Mucosa of descending colon (tissue), 3 donors: ENCODE measurements at regions not wholly inside any gene's neighbourhood (a gene's known extent, or its start where the extent isn't known, plus 50 kb on each side); places are given as distances from the start of the nearest gene placed in this dataset.

Experiments used
- ATAC-seq: fragments of 200-7000 bp; cut with Tn5 transposase; one replicate; pipeline ENCODE4 v1.9.1; 2020; ENCODE audit warnings: mild to moderate bottlenecking, moderate library complexity
- DNase-seq, 3 donors: peaks; one replicate each; pipeline ENCODE4 v3.0.0-alpha.2; 2020
- H3K36me3 ChIP-seq: fragments of 200-600 bp; one replicate; pipeline ENCODE4 v1.8.0; 2021; ENCODE audit warnings: low read depth, mild to moderate bottlenecking
- H3K4me1 ChIP-seq: fragments of 200-600 bp; one replicate; pipeline ENCODE4 v1.8.0; 2021; ENCODE audit warnings: low read depth, mild to moderate bottlenecking
- H3K4me3 ChIP-seq: fragments of 200-600 bp; one replicate; pipeline ENCODE4 v1.8.0; 2021; ENCODE audit warnings: mild to moderate bottlenecking
- H3K9me3 ChIP-seq: fragments of 200-600 bp; one replicate; pipeline ENCODE4 v1.8.0; 2021; ENCODE audit warnings: mild to moderate bottlenecking
- CTCF ChIP-seq: fragments of 200-600 bp; IDR thresholded peaks from one replicate; pipeline ENCODE4 v1.8.0; 2022; ENCODE audit warnings: antibody characterized with exemption, mild to moderate bottlenecking
- intact Hi-C, 2 donors: fragments of 100-400 bp; cut with DNase I in 1 of 2; cut with micrococcal nuclease in 1 of 2; formaldehyde crosslinking; loops; one replicate each; pipeline versions ENCODE4 v1.11.0 to v1.11.1; 2022; cut with DNase I, micrococcal nuclease
- donor health status: DM: no; HTN: no; CAD: no; lungs with moderate emphysema.
- donor health status: DM: no; HTN: no; CAD: no.
- donor health status: DM: no; HTN: yes; CAD: no.

DNA sequence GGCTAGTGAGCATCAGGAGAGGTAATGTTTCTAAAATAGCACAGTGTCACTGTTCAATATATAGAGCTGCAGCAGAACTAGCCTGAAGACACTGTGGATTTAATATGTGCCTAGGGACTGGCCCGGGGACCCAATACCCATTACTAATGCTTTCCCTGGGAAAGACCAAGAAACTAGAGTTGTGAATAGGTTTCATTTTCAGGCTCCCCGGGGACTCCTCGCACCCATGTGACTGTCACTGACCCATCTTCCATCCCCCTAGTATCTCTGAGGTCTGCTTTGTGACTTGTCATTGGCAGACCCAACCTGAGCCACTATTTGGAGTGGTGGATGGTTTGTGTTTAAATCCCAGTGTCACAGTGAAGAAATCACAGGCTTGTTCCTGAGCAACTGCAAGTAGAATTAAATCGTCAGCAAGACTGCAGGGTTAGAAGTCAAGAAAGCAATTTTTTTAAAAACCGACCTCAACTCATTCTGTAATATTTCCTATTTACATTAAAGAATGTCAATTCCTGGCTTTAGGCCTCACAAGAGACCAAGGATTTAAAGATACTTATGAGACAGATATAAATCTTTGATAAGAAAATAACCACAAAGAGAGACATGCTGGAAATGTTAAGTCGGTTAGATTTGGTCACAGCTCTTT, 130.0 kb upstream of the TNR start:
- no peak overlapping the region for H3K4me3 ChIP-seq
- H3K4me1 ChIP-seq: no peaks in the 10 kb centered on the region
- no peak for TF ChIP-seq CTCF
- intact Hi-C loops: loop anchor here in 1 of 2 donors (5.0 kb wide), 1 partner anchor 369 kb away; no protein-coding TSS in a partner anchor
- no peaks in the 10 kb centered on the region for H3K9me3 ChIP-seq
- no peaks in the 10 kb centered on the region for H3K36me3 ChIP-seq
- ATAC-seq (no peak), DNase-seq (no peak)

- TF ChIP-seq CTCF: no peak
- Histone ChIP-seq H3K9me3 (no peaks in the 10 kb centered on the region), H3K4me1 (no peaks in the 10 kb centered on the region), H3K36me3 (no peaks in the 10 kb centered on the region), H3K4me3 (no peak overlapping the region)
- DNase-seq (no peak), ATAC-seq (no peak)
- intact Hi-C loops: loop anchor here in 1 of 2 donors (5.0 kb wide), 1 partner anchor 370 kb away; no protein-coding TSS in a partner anchor
Observed at GRCh38 chr1:175872588-175872987, 129.2 kb upstream of the TNR start.

DNA sequence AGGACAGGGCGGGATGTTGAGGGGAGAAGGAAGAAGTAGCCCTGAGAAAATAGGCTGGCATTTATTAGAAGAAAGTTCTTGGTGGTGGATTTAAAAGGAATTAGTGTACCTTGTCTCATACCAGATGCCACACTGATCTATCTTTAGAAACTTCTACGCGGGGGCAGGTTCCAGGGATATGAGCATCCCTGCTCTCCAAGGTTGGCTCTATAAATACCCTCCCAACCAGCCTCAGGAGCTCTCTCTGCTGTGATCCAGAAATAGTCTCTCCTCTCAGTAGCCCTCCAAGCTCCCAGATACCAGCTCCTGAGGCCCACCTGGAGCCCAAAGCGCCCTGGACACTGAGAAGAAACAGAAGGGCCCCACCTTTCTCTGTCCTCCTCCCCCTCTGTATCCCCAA, 128.3 kb upstream of the TNR start:
- H3K9me3 ChIP-seq: no peaks in the 10 kb centered on the region
- ATAC-seq: no peak
- H3K4me3 ChIP-seq: no peak overlapping the region
- DNase-seq: no peak
- H3K36me3 ChIP-seq: no peaks in the 10 kb centered on the region
- H3K4me1 ChIP-seq: no peaks in the 10 kb centered on the region
- no peak for TF ChIP-seq CTCF
- intact Hi-C loops: loop anchor here in 1 of 2 donors (5.0 kb wide), 1 partner anchor 371 kb away; no protein-coding TSS in a partner anchor

DNA sequence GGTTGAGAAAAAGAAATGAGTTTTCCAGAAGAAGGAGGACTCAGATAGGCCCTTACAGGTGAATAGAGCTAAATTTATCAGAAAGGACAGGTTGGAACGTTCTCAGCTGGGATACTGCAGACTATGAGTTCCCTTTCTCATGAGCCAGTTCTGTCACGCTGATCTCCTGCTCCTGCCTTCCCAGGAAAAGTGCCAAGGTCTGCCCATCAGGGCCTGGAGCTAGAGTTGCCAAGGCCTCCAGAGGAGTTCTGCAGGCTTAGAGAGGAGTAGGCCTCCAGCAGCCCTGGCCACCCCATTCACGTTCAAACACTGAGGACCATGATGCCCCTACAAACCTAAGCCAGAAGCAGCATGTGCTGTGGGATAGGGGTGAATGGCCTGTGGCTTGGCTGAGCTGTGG, 126.8 kb upstream of the TNR start:
- Histone ChIP-seq H3K4me3 (no peak overlapping the region), H3K4me1 (no peaks in the 10 kb centered on the region), H3K36me3 (no peaks in the 10 kb centered on the region), H3K9me3 (no peaks in the 10 kb centered on the region)
- DNase-seq (no peak), ATAC-seq (no peak)
- intact Hi-C loops: loop anchor here in 1 of 2 donors (5.0 kb wide), 1 partner anchor 372 kb away; no protein-coding TSS in a partner anchor
- no peak for TF ChIP-seq CTCF

- intact Hi-C loops: no loop called here
- Histone ChIP-seq H3K4me3 (no peak overlapping the region), H3K9me3 (no peaks in the 10 kb centered on the region), H3K36me3 (no peaks in the 10 kb centered on the region), H3K4me1 (peaks cover 11% of the 10 kb centered on the region)
- no peak for TF ChIP-seq CTCF
- ATAC-seq (no peak), DNase-seq (no peak)
Observed at GRCh38 chr1:175866776-175867175, 123.4 kb upstream of the TNR start.
